ENCODE measurements at regions not wholly inside any gene's neighbourhood (a gene's known extent, or its start where the extent isn't known, plus 50 kb on each side); places are given as distances from the start of the nearest gene placed in this dataset.

DNA sequence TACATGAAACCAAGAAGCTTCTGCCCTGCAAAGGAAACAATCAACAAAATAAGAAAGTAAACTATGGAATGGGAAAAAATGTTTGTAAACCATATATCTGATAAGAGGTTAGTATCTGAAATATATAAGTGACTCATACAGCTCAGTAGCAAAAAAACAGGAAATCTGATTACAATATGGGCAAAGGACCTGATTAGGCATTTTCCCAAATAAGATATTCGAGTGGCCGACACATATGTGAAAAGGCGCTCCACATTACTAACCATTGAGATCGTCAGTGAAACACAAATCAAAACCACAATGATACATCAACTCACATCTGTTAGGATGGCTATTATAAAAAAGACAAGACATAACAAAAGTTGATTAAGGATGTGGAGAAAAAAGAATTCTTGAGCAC is 2818.6 kb upstream of the PCDH20 start:
- TF ChIP-seq, protein P1, sequence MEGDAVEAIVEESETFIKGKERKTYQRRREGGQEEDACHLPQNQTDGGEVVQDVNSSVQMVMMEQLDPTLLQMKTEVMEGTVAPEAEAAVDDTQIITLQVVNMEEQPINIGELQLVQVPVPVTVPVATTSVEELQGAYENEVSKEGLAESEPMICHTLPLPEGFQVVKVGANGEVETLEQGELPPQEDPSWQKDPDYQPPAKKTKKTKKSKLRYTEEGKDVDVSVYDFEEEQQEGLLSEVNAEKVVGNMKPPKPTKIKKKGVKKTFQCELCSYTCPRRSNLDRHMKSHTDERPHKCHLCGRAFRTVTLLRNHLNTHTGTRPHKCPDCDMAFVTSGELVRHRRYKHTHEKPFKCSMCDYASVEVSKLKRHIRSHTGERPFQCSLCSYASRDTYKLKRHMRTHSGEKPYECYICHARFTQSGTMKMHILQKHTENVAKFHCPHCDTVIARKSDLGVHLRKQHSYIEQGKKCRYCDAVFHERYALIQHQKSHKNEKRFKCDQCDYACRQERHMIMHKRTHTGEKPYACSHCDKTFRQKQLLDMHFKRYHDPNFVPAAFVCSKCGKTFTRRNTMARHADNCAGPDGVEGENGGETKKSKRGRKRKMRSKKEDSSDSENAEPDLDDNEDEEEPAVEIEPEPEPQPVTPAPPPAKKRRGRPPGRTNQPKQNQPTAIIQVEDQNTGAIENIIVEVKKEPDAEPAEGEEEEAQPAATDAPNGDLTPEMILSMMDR (IDR thresholded peaks at IDR 0.05 in 4 of 5, conservative IDR thresholded peaks at IDR 0.05 in 1 of 5): no peak
- no peak for TF ChIP-seq POLR2A (IDR thresholded peaks at IDR 0.05)

Measured in gastrocnemius medialis (tissue), 4 donors.